ENCODE measurements at regions not wholly inside any gene's neighbourhood (a gene's known extent, or its start where the extent isn't known, plus 50 kb on each side); places are given as distances from the start of the nearest gene placed in this dataset.

DNA sequence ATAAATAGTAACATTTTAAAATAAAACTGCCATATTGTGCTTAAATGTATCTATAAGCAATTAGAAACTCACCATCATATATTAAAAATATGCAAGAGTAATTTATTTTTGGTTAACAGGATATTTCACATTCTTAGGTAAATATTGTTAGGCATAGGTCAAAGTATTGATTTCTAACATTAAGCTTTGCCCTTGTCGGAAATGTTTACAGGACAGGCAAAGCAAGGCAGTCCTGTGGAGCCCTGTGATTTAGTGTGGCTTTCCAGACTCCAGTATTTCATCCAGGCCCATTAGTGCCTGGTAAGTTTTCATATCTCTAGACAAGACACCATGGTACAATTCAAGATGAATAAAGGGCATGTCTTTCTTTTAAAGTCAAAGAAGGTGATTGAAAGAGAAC is 114.9 kb upstream of the LARGE1 start:
- 67% methylated on average over 1 of the region's 1 CpG for WGBS
- peaks cover 0 to 19% (median 0%) of the 10 kb centered on the region in 4 donors for H3K27me3 ChIP-seq
- H3K4me3 ChIP-seq = no peak overlapping the region
- H3K9me3 ChIP-seq = peaks cover 0 to 11% (median 3%) of the 10 kb centered on the region in 4 donors
- DNase-seq (ENCODE audit: extremely low spot score) = no peak
- no peaks in the 10 kb centered on the region for H3K36me3 ChIP-seq
- no peaks in the 10 kb centered on the region for H3K4me1 ChIP-seq
- intact Hi-C loops (cut with DNase I) = no loop called here
- no peak overlapping the region for H3K27ac ChIP-seq (replicated peaks in 1 of 4)
- TF ChIP-seq EP300 (IDR thresholded peaks at IDR 0.05) (no peak), CTCF (IDR thresholded peaks at IDR 0.05) (no peak), POLR2AphosphoS5 (IDR thresholded peaks at IDR 0.05) (no peak), POLR2A (IDR thresholded peaks at IDR 0.05; ENCODE audit: low read depth) (no peak)

GRCh38 chr22:34036931-34037330 is 116.7 kb upstream of the LARGE1 start:
- Histone ChIP-seq H3K27me3 (peaks cover 0 to 19% (median 0%) of the 10 kb centered on the region in 4 donors), H3K9me3 (no peaks in the 10 kb centered on the region), H3K36me3 (no peaks in the 10 kb centered on the region), H3K4me1 (no peaks in the 10 kb centered on the region), H3K27ac (replicated peaks in 1 of 4) (no peak overlapping the region), H3K4me3 (no peak overlapping the region)
- peak; percentile 34 for DNase-seq (ENCODE audit: extremely low spot score)
- TF ChIP-seq CTCF (IDR thresholded peaks at IDR 0.05) = no peak
- no peak for TF ChIP-seq POLR2AphosphoS5 (IDR thresholded peaks at IDR 0.05)
- TF ChIP-seq EP300 (IDR thresholded peaks at IDR 0.05) = no peak
- TF ChIP-seq POLR2A (IDR thresholded peaks at IDR 0.05; ENCODE audit: low read depth) = no peak
- intact Hi-C loops (cut with DNase I) = no loop called here
- 63% methylated on average over 2 of the region's 2 CpGs for WGBS

- Histone ChIP-seq H3K27ac (replicated peaks in 1 of 4) (no peak overlapping the region), H3K36me3 (no peaks in the 10 kb centered on the region), H3K4me1 (no peaks in the 10 kb centered on the region), H3K4me3 (no peak overlapping the region), H3K27me3 (peaks cover 0 to 19% (median 0%) of the 10 kb centered on the region in 4 donors), H3K9me3 (no peaks in the 10 kb centered on the region)
- DNase-seq (ENCODE audit: extremely low spot score) = no peak
- TF ChIP-seq EP300 (IDR thresholded peaks at IDR 0.05) (no peak), POLR2A (IDR thresholded peaks at IDR 0.05; ENCODE audit: low read depth) (no peak), CTCF (IDR thresholded peaks at IDR 0.05) (no peak), POLR2AphosphoS5 (IDR thresholded peaks at IDR 0.05) (no peak)
- intact Hi-C loops (cut with DNase I) = no loop called here
- WGBS = 74% methylated on average over 11 of the region's 11 CpGs
Measured at GRCh38 chr22:34038801-34039555, 118.7 kb upstream of the LARGE1 start.

DNA sequence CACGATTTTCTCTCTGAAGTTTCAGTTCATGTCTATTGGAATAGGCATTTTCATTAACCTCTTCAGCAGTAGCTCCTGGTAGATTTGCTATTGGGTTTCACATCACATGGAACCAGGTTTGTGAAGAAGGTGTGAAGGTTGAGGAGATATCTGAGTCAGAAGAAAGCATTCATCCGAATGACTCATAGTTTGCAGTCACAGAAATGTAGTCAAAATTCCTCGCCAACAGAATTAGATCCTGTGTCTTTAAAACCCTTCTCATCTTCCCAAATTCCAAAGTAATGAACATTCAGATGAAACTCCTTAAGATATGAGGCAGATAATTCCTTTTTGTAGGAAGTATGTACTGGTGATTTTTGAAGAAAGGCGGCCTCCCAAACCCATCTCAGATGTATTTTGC is 125.0 kb upstream of the LARGE1 start:
- peaks cover 0 to 12% (median 0%) of the 10 kb centered on the region in 4 donors for H3K27me3 ChIP-seq
- no peak overlapping the region for H3K4me3 ChIP-seq
- no peaks in the 10 kb centered on the region for H3K36me3 ChIP-seq
- 79% methylated on average over 4 of the region's 4 CpGs for WGBS
- intact Hi-C loops (cut with DNase I) = no loop called here
- TF ChIP-seq CTCF (IDR thresholded peaks at IDR 0.05) (no peak), POLR2A (IDR thresholded peaks at IDR 0.05; ENCODE audit: low read depth) (no peak), POLR2AphosphoS5 (IDR thresholded peaks at IDR 0.05) (no peak), EP300 (IDR thresholded peaks at IDR 0.05) (no peak)
- H3K4me1 ChIP-seq = no peaks in the 10 kb centered on the region
- no peak for DNase-seq (ENCODE audit: extremely low spot score)
- H3K9me3 ChIP-seq = no peaks in the 10 kb centered on the region
- H3K27ac ChIP-seq (replicated peaks in 1 of 4) = no peak overlapping the region
